DMS 273 (cell line): ENCODE measurements at regions not wholly inside any gene's neighbourhood (a gene's known extent, or its start where the extent isn't known, plus 50 kb on each side); places are given as distances from the start of the nearest gene placed in this dataset.
A peak's percentile ranks its signal among the peaks of the same experiment; 100 is the strongest.
"Not testable (repeated sequence)": the region's sequence is repeated elsewhere in the genome, so short reads cannot be mapped to it uniquely, and the experiment has no call there.

Experiments used
- DNase-seq: peaks from one replicate; lab custom pipeline; 2025; ENCODE audit not compliant: unreplicated experiment; lab: John Stamatoyannopoulos, UW

DNA sequence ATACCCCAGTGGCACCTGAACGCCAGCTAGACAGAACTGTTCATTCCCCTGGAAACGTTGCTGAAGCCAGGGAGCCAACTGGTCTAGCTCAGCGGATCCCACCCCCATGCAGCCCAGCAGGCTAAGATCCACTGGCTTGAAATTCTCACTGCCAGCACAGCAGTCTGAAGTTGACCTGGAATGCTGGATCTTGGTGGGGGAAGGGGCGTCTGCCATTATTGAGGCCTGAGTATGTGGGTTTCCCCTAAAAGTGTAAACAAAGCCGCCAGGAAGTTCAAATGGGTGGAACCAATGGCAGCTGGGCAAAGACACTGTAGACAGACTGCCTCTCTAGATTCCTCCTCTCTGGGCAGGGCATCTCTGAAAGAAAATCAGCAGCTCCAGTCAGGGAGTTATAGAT, 213.0 kb downstream of the NKX6-1 start:
- DNase-seq: no peak

DNA sequence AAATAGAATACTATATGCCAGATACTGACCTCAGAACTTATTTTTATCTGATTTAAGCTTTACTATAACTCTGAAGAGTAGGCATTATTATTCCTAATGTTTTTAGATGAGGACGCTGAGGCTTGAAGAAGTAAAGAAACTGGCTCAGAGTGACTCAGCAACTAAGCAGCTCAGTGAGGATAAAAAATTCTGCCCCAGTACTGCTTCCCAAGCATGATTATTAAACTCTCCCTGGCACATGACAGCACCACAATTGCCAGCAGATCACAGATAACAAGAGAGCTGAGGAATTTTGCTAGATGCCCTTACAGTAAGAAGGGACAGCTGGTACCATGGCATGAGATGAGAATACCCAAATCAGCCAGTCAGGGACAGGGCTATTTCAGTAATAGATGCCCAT, 219.4 kb downstream of the NKX6-1 start:
- DNase-seq: no peak

GRCh38 chr4:84277923-84278322, 221.2 kb downstream of the NKX6-1 start:
- no peak for DNase-seq

DNA sequence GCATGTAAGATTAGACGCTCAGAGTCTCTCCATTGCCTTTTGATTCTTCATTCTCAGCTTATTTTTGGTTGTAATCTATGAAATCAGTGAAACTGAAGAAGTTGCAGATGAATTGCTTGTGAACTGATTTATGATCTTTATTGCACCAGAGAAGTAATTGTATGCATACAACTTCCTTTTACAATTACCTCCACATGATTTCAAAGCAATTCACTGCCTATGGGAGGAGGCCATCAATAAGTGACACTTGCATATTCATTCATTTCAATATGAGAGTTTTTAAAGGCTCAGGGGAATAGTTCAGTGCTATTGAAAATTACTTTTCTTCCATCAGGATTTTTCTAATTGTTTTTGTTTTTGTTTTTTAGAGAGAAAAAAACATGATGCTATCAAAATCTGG, 222.3 kb downstream of the NKX6-1 start:
- no peak for DNase-seq

- no peak for DNase-seq
Measured at GRCh38 chr4:84269536-84270044, 229.5 kb downstream of the NKX6-1 start.

GRCh38 chr4:84264652-84265051, 234.4 kb downstream of the NKX6-1 start:
- DNase-seq: no peak

- no peak for DNase-seq
Measured at GRCh38 chr4:84263415-84263814, 235.7 kb downstream of the NKX6-1 start.

DNA sequence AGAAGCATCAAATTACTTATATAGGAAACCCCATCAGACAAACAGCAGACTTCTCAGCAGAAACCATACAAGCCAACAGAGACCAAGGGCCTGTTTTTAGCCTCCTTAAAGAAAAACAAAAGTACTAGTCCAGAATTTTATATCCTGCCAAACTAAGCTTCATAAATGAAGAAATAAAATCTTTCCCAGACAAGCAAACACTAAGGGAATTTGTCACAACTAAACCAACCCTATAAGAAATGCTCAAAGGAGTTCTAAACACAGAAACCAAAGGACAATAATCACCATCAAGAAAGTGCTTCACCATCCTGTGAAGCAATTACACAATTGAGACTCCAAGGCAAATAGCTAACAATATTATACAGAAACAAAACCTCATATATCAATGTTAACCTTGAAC, 238.6 kb downstream of the NKX6-1 start:
- DNase-seq: no peak

GRCh38 chr4:84258905-84259830, 239.9 kb downstream of the NKX6-1 start:
- DNase-seq: peak; percentile 41

GRCh38 chr4:84254537-84254936, 244.6 kb downstream of the NKX6-1 start:
- no peak for DNase-seq

- no peak for DNase-seq
Measured at GRCh38 chr4:84249521-84249920, 249.6 kb downstream of the NKX6-1 start.

DNA sequence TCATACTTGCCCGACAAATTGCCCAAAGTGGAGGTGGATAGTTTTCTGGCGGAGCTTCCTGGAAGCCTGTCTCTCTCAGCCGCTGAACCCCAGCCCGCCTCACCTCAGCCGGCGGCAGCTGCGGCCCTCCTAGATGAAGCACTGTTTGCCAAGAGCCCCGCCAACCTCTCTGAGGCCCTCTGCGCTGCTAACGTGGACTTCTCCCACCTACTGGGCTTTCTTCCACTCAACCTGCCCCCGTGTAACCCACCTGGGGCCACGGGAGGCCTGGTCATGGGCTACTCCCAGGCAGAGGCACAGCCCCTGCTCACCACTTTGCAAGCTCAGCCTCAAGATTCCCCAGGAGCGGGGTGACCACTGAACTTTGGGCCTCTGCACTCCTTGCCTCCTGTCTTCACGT, 254.1 kb downstream of the NKX6-1 start:
- not testable (repeated sequence) for DNase-seq

GRCh38 chr4:84244346-84244801, 254.7 kb downstream of the NKX6-1 start:
- not testable (repeated sequence) for DNase-seq

DNA sequence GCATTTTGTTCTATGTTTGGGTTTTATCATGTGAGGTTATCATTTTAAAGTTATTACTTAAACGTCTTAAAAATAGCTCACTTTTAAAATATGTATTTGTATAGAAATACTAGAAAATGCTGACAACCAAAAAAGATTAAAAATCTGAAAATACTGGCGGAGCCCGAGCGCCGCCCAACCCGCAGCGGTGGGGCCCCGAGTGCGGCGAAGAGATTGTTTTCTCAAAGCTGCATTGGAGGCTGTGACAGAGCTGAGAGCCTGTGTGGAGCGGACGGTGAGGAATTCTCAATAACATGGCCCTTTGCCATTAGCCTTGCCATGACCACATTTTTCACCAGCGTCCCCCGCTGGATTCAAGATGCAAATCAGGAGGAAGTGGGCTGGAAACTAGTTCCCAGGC, 255.4 kb downstream of the NKX6-1 start:
- DNase-seq: no peak

DNA sequence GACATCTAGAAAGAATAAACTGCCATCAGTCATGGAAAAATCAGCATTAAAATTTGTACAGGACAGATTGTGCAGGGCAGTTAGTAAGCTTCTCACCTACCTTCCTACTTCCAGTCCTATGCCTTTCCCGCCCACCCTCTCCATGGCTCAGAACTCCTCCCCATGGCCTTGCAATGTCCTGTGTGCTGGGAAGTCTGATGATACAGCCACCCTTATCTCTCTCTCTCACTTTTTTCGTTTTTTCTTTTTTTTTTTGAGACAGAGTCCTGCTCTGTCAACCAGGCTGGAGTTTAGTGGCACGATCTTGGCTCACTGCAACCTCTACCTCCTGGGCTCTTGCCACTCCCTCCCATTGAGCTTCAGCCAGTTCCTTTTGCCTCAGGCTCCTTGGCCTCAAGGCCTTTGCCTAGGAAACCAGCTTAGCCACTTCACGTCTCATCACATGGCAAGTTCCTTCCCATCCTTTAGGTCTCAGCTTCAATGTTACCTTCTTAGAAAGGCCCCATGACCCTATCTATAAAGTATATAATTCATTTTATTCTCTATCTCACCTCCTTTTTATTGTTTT, 259.7 kb downstream of the NKX6-1 start:
- no peak for DNase-seq

DNA sequence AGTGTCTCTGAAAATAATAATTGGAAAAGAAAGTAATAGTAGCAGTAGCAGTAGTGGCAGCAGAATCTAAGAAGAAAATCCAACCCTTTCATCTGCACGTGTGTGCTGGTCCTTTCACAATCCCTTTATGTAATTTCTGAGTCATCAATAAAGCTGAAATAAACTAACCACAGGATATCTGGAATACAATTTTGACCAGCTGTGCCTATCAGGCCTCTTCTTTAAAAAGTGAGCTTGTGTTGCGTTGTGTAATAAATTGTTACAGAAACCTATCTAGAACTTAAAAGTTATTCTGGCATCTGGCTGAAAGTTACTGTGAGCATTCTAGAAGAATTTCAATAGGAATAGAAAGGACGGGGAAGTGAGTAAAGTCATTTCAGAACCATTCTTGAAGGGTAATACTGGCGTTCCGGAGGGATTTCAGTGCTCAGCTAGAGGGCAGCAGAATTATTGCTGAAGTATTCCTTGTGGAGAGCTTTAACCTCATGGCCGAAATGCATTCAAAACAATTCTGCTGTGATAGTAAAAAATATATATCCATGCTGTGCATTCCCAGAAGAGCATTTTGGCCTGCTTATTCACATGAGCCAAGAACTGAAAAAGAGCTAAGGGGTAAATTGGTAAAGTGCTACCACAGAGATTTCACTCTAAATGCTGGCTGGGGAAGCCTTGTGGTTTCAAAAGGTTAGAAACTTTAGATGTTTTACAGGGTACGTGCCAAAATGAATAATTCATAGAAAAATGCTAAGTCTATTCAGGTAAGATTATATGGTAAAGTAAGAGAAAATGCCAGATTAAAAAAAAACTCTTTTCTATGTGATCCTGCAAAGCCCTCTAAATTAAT, 260.6 kb downstream of the NKX6-1 start:
- peak; percentile 1 for DNase-seq

- DNase-seq: peak; percentile 6
Measured at GRCh38 chr4:84237008-84237407, 262.1 kb downstream of the NKX6-1 start.

DNA sequence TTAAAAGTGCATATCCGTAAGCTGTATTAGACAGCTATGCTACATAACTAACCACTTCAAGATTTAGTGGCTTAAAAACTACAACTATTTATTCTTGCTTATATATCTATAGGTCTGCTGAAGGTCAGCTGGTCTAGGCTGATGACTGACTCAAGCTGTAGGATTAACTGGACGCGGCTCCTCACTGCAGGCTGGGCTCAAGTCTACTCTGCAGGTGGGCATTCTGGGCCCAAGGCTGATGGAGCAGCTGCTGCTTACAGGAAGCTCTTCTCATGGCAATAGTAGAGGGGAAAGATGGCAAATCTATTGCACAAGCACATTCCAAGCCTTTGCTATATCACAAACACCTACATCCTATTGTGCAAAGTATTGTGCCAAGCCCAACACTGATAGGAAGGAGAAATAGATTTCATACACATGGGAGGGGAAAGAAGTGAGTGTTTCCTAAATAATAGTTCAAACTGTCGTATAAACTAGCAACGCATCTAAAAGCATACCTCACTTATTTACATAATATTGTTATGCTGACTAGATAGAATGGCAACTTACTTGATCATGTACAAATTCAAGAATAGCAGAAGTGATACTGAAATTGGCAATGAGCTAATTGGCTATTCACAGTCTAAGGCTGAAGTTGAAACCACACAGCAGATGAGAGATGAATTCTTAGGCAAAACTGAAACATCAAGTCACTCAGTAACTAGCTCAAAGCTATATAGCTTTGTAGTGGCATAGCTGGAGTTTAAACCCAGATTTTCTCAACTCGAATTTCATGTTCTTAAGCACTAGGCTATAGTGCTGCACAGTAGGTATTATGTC, 263.8 kb downstream of the NKX6-1 start:
- no peak for DNase-seq

GRCh38 chr4:84232309-84233095, 266.6 kb downstream of the NKX6-1 start:
- DNase-seq: no peak
